Adrenal gland (tissue), 9 donors: ENCODE measurements at regions not wholly inside any gene's neighbourhood (a gene's known extent, or its start where the extent isn't known, plus 50 kb on each side); places are given as distances from the start of the nearest gene placed in this dataset.
"Not testable (repeated sequence)": the region's sequence is repeated elsewhere in the genome, so short reads cannot be mapped to it uniquely, and the experiment has no call there.

ENCODE experiments used
- DNase-seq, 7 donors: peaks; one replicate each; pipeline ENCODE4 v3.0.0-alpha.2; 2019 to 2020
- H3K27ac ChIP-seq, 5 donors: fragments of 200-600 bp; sonication (generic) in 4 of 5; 1 replicate in 3 of 5; 2 replicates in 2 of 5; pipeline versions ENCODE4 v1.5.1 to v1.8.0; 2016 to 2020; ENCODE audit warnings: mild to moderate bottlenecking in 1 of 5
- H3K27me3 ChIP-seq: fragments of 200-600 bp; 2 replicates; pipeline ENCODE4 v1.8.0; 2021
- H3K36me3 ChIP-seq, 2 donors: fragments of 200-600 bp; replicated peaks in 1 of 2; 1 replicate in 1 of 2; 2 replicates in 1 of 2; pipeline versions ENCODE4 v1.5.1 to v1.8.0; 2018 to 2022
- H3K4me1 ChIP-seq, 2 donors: fragments of 200-600 bp; replicated peaks in 1 of 2; 1 replicate in 1 of 2; 2 replicates in 1 of 2; pipeline versions ENCODE4 v1.5.1 to v1.8.0; 2018 to 2021
- H3K4me3 ChIP-seq, 4 donors: fragments of 200-600 bp; sonication (generic) in 3 of 4; one replicate each; pipeline ENCODE4 v1.5.1; 2016 to 2018
- H3K9me3 ChIP-seq, 3 donors: fragments of 200-600 bp; sonication (generic) in 1 of 3; replicated peaks in 1 of 3; 1 replicate in 2 of 3; 2 replicates in 1 of 3; pipeline versions ENCODE4 v1.5.1 to v1.8.0; 2016 to 2021
- POLR2A ChIP-seq, 2 donors: fragments of 450-650 bp; IDR thresholded peaks; one replicate each; pipeline ENCODE4 v1.6.1; 2017; ENCODE audit warnings: antibody characterized with exemption in 2 of 2, mild to moderate bottlenecking in 2 of 2, moderate library complexity in 1 of 2
- WGBS, 4 donors: extraction: QIAGEN DNeasy Blood & Tissue Kit in 2 of 4; methylation state at CpG; one replicate each; pipeline versions ENCODE4 v1.1.5 to v1.1.7; 2013 to 2017; 5-methylcytosine and 5-hydroxymethylcytosine counted together
- intact Hi-C, 2 donors: fragments of 100-400 bp; cut with DNase I; formaldehyde crosslinking; loops; one replicate each; pipeline versions ENCODE4 v1.14.1 to v1.15.0; 2022 to 2023
- TF ChIP-seq, protein P1 (sequence below), 6 experiments: fragments of 450-650 bp in 4 of 6; fragments of 200-600 bp in 2 of 6; sonication (generic) in 1 of 6; IDR thresholded peaks; 1 replicate in 5 of 6; 2 replicates in 1 of 6; pipeline versions ENCODE4 v1.5.1 to v1.8.0; 2016 to 2021; ENCODE audit warnings: antibody characterized with exemption in 6 of 6, mild to moderate bottlenecking in 2 of 6, moderate library complexity in 1 of 6
- donor health status: healthy with polysubstance abuse.
- donor health status: Bipolar disorder and iron deficiency.
- donor health status: DM: yes; HTN: yes; CAD: no.
- donor health status: DM: no; HTN: no; CAD: no.
- donor health status: DM: no; HTN: no; CAD: no.

DNA sequence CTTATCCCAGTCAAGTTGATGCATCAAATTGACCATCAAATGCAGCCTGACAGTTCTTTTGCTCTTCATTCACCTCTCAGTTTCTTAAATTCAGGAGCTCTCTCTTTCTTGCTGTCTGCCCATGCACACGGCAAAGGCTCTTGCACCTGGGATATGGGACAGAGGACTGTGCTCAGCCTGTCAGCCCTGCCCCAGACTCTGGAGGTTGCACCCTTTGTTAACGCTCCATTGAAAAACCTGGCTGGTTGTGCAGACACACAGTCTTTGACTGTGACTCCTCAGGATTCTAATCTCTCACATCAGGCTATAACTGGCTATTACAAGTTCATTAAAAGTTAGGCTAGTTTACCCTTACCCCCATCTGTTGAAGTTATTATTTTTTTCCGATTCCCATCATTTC is 1032.5 kb downstream of the SOCS6 start:
- intact Hi-C loops, result no loop called here
- no peaks in the 10 kb centered on the region for H3K36me3 ChIP-seq
- H3K4me3 ChIP-seq, result no peak overlapping the region
- H3K4me1 ChIP-seq, result no peaks in the 10 kb centered on the region
- no peaks in the 10 kb centered on the region for H3K27me3 ChIP-seq
- 76 to 84% (median 78%) methylated on average over 3 of the region's 3 CpGs for WGBS, 4 donors
- TF ChIP-seq POLR2A (IDR thresholded peaks at IDR 0.05), result no peak
- TF ChIP-seq, protein P1, sequence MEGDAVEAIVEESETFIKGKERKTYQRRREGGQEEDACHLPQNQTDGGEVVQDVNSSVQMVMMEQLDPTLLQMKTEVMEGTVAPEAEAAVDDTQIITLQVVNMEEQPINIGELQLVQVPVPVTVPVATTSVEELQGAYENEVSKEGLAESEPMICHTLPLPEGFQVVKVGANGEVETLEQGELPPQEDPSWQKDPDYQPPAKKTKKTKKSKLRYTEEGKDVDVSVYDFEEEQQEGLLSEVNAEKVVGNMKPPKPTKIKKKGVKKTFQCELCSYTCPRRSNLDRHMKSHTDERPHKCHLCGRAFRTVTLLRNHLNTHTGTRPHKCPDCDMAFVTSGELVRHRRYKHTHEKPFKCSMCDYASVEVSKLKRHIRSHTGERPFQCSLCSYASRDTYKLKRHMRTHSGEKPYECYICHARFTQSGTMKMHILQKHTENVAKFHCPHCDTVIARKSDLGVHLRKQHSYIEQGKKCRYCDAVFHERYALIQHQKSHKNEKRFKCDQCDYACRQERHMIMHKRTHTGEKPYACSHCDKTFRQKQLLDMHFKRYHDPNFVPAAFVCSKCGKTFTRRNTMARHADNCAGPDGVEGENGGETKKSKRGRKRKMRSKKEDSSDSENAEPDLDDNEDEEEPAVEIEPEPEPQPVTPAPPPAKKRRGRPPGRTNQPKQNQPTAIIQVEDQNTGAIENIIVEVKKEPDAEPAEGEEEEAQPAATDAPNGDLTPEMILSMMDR (IDR thresholded peaks at IDR 0.05), result no peak
- no peaks in the 10 kb centered on the region for H3K9me3 ChIP-seq
- DNase-seq, result no peak
- H3K27ac ChIP-seq, result no peak overlapping the region

DNA sequence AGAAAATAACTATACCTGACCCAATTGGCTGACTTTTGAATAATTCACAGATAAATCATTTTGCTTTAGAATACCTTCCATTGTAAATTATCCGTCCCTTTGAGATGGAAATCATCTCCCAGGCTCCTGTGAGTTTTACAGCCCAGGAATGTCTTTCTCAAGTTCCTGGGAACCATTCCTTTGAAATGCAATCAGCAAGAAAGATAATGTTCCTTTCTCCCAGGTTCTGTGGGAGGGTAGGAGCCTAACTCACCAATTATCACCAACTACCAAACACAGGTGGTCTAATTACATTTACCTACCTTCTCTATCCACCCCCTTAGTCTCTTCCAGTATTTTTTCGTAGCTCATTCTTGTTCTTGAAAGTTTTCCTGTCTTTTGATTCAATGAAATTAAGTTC is 1016.0 kb downstream of the SOCS6 start:
- Histone ChIP-seq H3K4me3 (no peak overlapping the region), H3K9me3 (no peaks in the 10 kb centered on the region), H3K27ac (no peak overlapping the region), H3K27me3 (no peaks in the 10 kb centered on the region), H3K4me1 (no peaks in the 10 kb centered on the region), H3K36me3 (no peaks in the 10 kb centered on the region)
- intact Hi-C loops, result no loop called here
- no peak for DNase-seq
- no peak for TF ChIP-seq POLR2A (IDR thresholded peaks at IDR 0.05)
- TF ChIP-seq, protein P1 (IDR thresholded peaks at IDR 0.05), result no peak
- WGBS, 4 donors, result 30 to 39% (median 36%) methylated on average over 2 of the region's 2 CpGs

DNA sequence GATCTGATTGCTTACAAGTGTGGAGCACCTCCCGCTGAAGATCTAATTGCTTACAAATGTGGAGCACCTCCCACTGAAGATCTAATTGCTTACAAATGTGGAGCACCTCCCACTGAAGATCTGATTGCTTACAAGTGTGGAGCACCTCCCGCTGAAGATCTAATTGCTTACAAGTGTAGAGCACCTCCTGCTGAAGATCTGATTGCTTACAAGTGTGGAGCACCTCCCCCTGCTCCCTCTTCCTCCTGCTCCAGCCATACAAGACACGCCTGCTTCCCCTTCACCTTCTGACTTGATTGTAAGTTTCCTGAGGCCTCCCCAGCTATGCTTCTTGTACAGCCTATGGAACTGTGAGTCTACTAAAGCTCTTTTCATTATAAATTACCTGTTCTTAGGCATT is 1014.9 kb downstream of the SOCS6 start:
- H3K9me3 ChIP-seq, DNase-seq, intact Hi-C loops, H3K36me3 ChIP-seq, H3K4me3 ChIP-seq, H3K27ac ChIP-seq, H3K4me1 ChIP-seq, H3K27me3 ChIP-seq: not testable (repeated sequence)
- WGBS, 4 donors, result 36 to 78% (median 43%) methylated on average over 1 to 3 of the region's 3 CpGs

DNA sequence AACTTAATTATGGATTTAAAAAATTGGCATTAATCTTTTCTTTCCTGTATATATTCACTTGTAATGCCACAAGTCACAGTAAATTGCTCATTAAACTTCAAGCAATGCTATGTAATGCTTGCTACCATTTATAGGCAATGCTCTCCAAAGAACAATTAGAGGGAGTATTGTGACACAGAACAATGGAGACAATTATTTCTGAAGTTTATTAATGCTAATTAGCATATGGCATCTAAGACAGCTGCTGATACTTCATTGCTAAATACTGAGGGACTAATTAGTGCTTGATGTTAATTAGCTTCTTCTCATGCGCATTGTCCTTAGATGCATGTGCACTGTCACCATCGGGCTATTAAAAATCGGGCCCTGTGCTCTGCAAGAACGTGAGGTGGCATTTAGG is 1012.8 kb downstream of the SOCS6 start:
- H3K9me3 ChIP-seq, result no peaks in the 10 kb centered on the region
- DNase-seq, result no peak
- no peak overlapping the region for H3K4me3 ChIP-seq
- no peak overlapping the region for H3K27ac ChIP-seq
- intact Hi-C loops, result no loop called here
- no peaks in the 10 kb centered on the region for H3K4me1 ChIP-seq
- WGBS, 4 donors, result 78 to 87% (median 78%) methylated on average over 4 of the region's 4 CpGs
- no peaks in the 10 kb centered on the region for H3K27me3 ChIP-seq
- no peaks in the 10 kb centered on the region for H3K36me3 ChIP-seq
- TF ChIP-seq, protein P1 (IDR thresholded peaks at IDR 0.05), result no peak
- no peak for TF ChIP-seq POLR2A (IDR thresholded peaks at IDR 0.05)

DNA sequence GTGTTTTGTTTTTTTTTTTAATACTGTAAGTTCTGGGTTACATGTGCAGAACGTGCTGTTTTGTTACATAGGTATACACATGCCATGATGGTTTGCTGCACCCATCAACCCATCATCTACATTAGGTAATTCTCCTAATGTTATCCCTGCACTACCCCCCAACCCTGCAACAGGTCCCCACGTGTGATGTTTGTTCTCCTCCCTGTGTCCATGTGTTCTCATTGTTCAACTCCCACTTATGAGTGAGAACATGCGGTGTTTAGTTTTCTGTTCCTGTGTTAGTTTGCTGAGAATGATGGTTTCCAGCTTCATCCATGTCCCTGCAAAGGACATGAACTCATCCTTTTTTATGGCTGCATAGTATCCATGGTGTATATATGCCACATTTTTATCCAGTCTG is 1005.4 kb downstream of the SOCS6 start:
- DNase-seq, H3K4me3 ChIP-seq, H3K36me3 ChIP-seq, H3K27ac ChIP-seq, H3K4me1 ChIP-seq, H3K27me3 ChIP-seq, H3K9me3 ChIP-seq, intact Hi-C loops: not testable (repeated sequence)
- 68 to 75% (median 70%) methylated on average over 3 of the region's 3 CpGs for WGBS, 4 donors
